ENCODE measurements at regions not wholly inside any gene's neighbourhood (a gene's known extent, or its start where the extent isn't known, plus 50 kb on each side); places are given as distances from the start of the nearest gene placed in this dataset.
"Not testable (repeated sequence)": the region's sequence is repeated elsewhere in the genome, so short reads cannot be mapped to it uniquely, and the experiment has no call there.

DNA sequence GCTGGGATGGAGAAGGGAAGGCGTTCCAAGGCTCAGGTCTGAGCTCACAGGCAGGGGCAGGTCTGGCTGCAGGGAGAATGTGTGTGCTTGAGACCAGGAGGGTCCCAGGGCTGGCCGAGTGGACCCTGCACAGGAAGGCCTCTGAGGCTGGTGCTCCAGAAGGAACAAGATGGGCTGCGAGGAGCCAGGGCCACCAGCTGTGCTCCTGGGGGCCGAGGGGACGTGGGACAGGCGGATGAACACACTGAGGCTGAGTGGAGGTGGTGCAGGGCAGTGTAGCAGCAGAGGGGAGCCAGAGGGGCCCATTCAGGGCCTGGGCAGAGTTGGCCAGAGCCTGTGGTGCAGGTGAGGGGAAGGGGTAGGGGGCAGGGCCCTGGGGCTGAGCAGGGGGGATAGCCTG is 249.7 kb downstream of the TMEM121 start:
- DNase-seq (ENCODE audit: low read depth in 3 of 3), result not testable (repeated sequence)

GRCh38 chr14:105776924-105777323 is 250.5 kb downstream of the TMEM121 start:
- DNase-seq (ENCODE audit: low read depth in 3 of 3), result no peak

DNA sequence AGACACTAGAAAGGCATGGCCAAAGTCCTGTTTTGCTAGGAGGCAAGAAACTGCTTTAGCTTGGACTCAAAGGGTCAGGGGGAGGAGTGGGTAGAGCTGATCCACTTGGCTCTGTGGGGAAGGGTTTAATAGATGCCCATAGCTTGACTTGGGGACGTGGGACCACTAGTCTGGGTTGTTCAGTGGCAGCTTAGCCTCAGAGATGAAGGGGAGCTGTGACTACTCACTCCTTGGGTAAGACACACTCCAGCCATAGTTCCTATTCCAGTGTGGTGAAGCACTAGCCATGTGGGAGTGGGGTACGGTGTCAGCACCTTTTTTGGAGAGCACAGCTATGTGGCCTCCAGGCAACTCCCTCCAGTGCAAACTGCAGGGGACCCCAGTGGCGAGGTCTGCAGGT is 257.3 kb downstream of the TMEM121 start:
- DNase-seq (ENCODE audit: low read depth in 3 of 3), result no peak

DNA sequence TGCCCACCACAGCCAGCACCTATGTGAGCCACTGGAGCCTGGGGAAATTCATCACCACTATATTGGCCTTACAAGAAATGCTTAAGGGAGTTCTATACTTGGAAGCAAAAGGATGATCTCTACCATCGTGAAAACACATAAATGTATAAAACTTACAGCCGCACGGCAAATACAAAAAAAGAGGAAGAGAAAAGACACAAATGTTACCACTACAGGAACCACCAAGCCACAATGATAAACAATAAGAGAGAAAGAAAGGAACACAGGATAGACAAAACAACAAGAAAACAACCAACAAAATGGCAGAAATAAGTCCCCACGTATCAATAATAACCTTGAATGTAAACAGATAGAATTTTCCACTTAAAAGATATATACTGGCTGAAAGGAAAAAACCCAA is 267.5 kb downstream of the TMEM121 start:
- DNase-seq (ENCODE audit: low read depth in 3 of 3), result no peak

DNA sequence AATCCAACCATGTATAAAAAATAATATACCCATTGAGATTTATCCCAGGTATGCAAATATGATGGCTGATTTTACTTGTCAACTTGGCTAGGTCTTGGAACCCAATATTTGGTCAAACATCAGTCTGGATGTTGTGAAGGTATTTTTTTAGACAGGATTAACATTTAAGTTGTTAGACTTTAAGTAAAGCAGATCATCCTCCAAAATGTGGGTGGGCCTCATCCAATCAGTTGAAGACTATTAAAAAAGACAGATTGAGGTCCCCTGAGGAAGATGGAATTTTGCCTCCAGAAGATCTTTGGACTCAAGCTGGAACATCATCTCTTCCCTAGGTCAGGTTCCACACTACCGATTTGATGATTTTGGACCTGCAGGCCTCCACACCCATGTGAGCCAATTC is 271.2 kb downstream of the TMEM121 start:
- DNase-seq (ENCODE audit: low read depth in 3 of 3), result no peak

- no peak for DNase-seq (ENCODE audit: low read depth in 3 of 3)
These were observed 279.3 kb downstream of the TMEM121 start for GRCh38 chr14:105805701-105806100.

DNA sequence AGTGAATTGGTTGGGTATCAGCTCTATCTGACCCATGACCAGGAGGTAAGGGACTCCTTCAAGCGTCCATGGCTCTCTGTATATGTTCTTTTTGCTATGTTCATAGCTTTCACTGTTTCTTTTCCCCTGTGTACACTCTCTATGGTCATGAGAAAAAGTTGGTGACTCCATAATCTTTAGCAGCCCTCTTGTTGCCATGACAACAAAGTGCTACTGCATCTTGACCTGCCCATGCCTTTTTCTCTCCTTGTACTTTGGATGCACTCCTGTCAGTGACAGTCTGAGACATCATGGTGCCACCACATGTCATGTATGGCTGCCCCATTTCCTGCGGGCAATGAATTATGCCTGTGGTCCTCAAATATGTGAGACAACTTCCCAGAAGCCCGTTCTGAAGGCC is 280.2 kb downstream of the TMEM121 start:
- DNase-seq (ENCODE audit: low read depth in 3 of 3), result no peak

DNA sequence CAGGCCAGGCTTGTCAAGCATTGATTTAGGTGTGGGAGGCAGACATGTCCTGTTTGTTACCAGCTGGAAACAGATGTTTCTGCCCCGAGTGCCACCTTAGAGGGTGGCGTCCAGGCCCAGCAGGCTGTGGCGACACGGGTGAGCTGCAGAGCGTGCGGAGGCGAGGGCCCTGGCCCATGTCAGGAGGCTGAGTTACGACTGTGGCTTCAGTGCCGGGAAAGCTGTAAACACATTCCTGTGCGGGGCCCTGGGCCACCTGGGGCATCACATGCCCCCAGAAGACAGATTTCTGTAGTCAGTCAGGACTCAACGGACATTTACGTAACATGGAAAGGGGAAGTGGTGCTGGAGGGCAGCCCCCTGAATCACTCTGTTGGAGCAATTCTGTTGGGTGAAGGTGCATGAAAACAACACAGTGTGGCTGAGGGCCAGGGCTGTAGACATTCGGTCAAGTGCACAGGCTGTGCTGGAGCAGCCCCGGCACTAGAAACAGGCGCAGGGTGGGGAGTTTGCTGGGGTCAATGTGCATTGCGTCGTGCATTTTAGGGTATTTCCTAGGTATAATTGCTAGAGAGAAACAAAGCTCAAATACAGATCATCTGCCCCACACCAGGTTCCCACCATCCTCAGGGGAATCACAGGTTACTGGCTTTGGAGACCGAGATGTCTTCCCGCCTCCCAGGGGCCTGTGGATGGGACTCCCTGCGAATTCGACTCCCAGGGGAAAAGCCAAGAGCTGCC is 291.8 kb downstream of the TMEM121 start:
- no peak for DNase-seq (ENCODE audit: low read depth in 3 of 3)

DNA sequence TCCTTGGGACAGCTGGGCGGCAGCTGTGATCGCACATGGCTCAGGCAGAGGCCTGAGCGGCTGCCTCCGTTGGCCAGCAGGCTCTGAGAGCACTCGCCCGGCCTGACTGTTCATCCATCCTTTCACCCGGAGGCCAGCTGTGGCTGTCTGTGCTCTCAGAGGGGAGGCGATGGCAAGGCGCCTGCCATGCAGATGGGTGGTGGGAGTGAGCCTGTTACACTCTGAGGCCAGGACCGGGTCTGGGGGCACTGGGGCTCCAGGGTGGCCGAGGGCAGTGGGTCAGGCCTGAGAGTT is 292.3 kb downstream of the TMEM121 start:
- DNase-seq (ENCODE audit: low read depth in 3 of 3), result no peak

- no peak for DNase-seq (ENCODE audit: low read depth in 3 of 3)
These were observed 303.8 kb downstream of the TMEM121 start for GRCh38 chr14:105830171-105830570.

GRCh38 chr14:105836160-105836559 is 309.8 kb downstream of the TMEM121 start:
- no peak for DNase-seq (ENCODE audit: low read depth in 3 of 3)

GRCh38 chr14:105836730-105837129 is 310.3 kb downstream of the TMEM121 start:
- no peak for DNase-seq (ENCODE audit: low read depth in 3 of 3)

DNA sequence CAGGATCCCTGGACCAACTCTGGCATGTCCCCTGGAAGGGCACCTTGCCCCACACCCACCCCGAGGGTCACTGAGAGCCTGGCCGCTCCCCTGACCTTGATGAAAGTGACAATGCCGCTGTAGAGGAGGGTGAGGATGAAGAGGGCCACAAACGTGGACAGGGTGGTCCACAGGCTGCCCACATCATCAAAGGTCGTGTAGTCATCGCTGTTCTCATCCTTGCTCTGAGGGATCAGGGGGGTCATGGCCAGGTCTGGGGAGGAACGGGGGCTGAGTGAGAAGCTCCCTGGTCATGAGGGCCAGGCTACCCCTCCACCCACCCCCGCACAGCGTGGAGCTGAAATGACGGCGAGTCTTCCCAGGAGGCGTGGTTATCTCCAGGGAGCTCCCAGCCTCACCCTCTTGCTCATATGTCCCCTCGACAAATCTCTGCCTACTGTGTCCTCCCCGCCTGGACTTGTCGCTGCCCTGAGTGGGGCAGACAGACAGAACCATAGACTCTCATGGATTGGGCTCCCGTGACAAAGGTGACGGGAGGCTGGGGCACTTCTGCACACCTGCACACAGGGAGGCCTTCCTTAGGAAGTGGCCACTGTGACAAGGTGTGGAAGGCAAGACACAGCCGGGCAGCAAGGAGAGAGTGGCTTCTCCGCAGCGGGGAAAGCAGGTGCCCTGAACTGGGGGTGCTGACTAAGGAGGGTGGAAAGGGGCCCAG is 311.1 kb downstream of the TMEM121 start:
- DNase-seq (ENCODE audit: low read depth in 3 of 3), result no peak

DNA sequence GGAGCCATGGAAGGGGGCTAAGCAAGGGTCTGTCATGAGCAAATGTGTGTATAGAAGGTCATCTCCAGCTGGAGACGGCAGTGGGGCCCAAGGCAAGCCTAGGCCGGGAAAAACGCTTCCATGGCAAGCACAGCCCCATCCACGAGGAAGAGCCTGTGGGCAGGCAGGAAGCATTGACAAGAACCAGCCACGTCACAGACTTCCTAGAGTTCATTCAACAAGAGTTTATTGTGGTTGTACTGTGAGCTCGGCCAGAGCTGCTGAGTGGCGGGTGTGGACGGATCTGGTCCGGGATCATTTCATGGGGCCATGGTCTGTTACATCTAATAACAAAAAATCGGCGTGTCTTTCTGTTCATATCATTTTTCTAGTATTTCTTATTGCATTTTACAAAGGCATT is 311.7 kb downstream of the TMEM121 start:
- DNase-seq (ENCODE audit: low read depth in 3 of 3), result no peak

- no peak for DNase-seq (ENCODE audit: low read depth in 3 of 3)
These were observed 312.4 kb downstream of the TMEM121 start for GRCh38 chr14:105838591-105839424.

DNA sequence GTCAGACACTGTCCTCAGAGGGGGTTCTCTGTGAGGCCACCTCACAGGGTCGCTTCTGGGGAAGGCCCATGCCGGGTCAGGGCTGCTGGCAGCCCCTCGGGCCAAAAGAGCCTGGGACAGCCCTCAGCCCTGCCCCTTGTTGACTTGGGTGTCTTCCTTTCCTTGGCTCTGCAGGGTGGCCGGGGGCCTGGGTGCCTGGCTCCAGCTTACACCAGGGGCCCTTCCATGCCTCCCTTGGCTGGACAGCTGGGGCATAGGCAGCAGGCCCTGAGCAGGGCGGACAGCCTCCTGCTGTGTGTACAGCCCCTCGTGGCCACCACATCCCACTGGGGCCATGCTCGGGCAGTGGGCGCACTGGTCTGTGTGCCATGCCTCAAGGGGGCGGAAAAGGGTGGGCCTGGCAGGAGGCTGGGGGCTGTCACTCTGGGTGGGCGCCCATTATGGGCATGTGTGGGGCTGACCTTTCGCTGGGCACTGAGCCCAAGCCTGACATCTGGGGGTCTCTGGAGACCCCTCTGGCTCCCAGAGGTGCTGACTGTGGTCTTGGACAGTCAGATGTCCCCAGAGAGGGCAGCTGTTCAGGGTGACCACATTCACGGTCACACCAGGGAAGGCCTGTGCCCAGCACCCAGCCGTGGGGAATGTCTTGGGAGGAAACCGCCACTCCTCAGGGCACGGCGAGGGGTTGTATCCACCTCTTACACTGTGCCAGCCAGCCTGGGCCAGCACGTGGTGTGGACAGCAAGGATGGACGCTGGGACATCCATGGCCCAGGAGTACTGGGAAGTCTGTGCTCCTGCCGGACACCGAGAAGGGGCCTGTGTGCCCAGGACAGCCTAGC is 313.3 kb downstream of the TMEM121 start:
- no peak for DNase-seq (ENCODE audit: low read depth in 3 of 3)

- DNase-seq (ENCODE audit: low read depth in 3 of 3), result no peak
These were observed 314.1 kb downstream of the TMEM121 start for GRCh38 chr14:105840266-105841021.

- no peak for DNase-seq (ENCODE audit: low read depth in 3 of 3)
These were observed 314.9 kb downstream of the TMEM121 start for GRCh38 chr14:105841022-105842009.

- DNase-seq (ENCODE audit: low read depth in 3 of 3), result no peak
These were observed 315.7 kb downstream of the TMEM121 start for GRCh38 chr14:105842105-105842504.

Data from stimulated activated CD4-positive, alpha-beta T cell treated with anti-CD3 and anti-CD28 coated beads, TNF-alpha, amount 100 ng/mL, for 48 hours (primary cell).